Fibroblast of skin of left biceps (primary cell): ENCODE measurements at regions not wholly inside any gene's neighbourhood (a gene's known extent, or its start where the extent isn't known, plus 50 kb on each side); places are given as distances from the start of the nearest gene placed in this dataset.
"Not testable (repeated sequence)": the region's sequence is repeated elsewhere in the genome, so short reads cannot be mapped to it uniquely, and the experiment has no call there.

Source experiments
- DNase-seq, 2 experiments: peaks; one replicate each; pipeline ENCODE4 v3.0.0-alpha.2; 2013; ENCODE audit warnings: low read depth in 2 of 2

- no peak for DNase-seq
Observed at GRCh38 chr3:158026236-158026635, 80.0 kb downstream of the SHOX2 start.

GRCh38 chr3:158019897-158020296, 86.3 kb downstream of the SHOX2 start:
- not testable (repeated sequence) for DNase-seq

- no peak for DNase-seq
Observed at GRCh38 chr3:158018462-158018861, 87.8 kb downstream of the SHOX2 start.

- DNase-seq = no peak
Observed at GRCh38 chr3:158012901-158013300, 93.3 kb downstream of the SHOX2 start.

GRCh38 chr3:158005391-158006100, 100.7 kb downstream of the SHOX2 start:
- no peak for DNase-seq

GRCh38 chr3:157999246-157999645, 107.0 kb downstream of the SHOX2 start:
- DNase-seq = no peak

DNA sequence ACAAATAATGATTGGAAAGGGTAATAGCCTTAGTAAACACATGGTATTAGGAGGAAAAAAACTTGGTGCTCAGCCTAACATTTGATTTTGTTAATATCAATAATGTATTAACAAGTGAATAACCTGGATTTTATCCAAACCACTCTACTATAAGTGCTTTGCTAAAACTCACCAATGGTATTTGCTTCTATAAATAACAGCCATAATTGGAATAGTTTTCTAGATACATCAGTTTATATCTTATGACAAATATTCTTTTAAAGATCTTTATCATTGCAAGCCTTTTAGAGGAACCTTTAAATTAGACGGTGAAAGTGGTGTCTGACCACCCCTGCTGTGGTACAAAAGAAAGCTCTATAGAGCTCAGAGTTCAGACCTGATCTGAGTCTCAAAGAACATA, 123.9 kb downstream of the SHOX2 start:
- DNase-seq = peak in 1 of 2 experiments; percentile 7

GRCh38 chr3:157981819-157982218, 124.4 kb downstream of the SHOX2 start:
- DNase-seq = peak in 1 of 2 experiments; percentile 2

GRCh38 chr3:157979022-157979421, 127.2 kb downstream of the SHOX2 start:
- no peak for DNase-seq

GRCh38 chr3:157961665-157962064, 144.6 kb downstream of the SHOX2 start:
- DNase-seq = no peak

DNA sequence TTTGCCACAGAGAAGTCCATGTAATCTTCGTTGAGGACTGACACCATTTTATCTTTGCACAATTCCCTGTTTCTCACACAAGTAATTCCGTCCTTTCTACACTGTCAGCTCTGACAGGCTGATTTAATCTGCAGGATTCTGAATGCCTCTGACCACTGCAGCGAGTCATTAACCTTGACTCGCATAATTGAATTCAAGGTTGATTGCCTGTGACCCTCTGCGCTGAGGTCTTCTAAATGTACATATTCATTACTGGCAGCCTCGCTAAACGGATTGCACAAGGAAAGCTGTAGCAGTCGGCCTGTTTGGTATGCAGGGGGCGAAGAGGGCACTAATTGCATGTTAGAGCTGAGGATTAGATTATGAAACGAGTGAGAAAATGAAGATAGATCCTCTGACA, 147.8 kb downstream of the SHOX2 start:
- no peak for DNase-seq

DNA sequence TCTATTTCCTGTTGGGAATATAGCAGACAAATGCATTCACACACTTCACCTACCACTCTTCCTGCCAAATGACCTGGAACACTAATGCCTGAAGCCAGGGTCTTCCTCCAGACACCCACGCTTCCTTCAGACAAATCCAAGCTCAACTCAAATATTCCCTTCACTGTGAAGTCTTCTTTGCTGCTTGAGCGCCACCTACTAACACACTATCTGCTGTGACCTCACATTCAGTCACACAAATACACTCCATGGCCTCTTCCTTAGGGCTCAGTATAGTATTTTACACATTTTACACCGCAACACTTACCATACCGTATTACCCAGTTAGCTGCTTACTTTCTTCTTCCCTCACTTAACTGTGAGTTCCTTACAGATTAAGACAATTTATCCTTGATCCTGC, 149.4 kb downstream of the SHOX2 start:
- DNase-seq = no peak

- no peak for DNase-seq
Observed at GRCh38 chr3:157956176-157956575, 150.0 kb downstream of the SHOX2 start.

DNA sequence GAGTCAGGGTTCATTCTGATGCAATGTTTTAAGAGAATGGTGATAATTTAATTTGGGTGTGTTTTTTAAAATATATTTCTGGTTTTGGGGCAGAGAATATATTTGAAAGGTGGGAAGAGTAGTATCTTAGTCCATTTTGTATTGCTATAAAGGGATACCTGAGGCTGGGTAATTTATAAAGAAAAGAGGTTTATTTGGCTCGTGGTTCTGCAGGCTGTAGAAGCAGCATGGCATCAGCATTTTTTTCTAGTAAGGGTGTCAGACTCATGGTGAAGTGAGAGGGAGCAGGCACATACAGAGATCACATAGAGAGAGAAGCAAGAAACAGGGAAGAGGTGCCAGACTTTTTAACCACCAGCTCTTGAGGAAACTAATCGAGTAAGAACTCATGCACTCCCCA, 152.7 kb downstream of the SHOX2 start:
- no peak for DNase-seq

DNA sequence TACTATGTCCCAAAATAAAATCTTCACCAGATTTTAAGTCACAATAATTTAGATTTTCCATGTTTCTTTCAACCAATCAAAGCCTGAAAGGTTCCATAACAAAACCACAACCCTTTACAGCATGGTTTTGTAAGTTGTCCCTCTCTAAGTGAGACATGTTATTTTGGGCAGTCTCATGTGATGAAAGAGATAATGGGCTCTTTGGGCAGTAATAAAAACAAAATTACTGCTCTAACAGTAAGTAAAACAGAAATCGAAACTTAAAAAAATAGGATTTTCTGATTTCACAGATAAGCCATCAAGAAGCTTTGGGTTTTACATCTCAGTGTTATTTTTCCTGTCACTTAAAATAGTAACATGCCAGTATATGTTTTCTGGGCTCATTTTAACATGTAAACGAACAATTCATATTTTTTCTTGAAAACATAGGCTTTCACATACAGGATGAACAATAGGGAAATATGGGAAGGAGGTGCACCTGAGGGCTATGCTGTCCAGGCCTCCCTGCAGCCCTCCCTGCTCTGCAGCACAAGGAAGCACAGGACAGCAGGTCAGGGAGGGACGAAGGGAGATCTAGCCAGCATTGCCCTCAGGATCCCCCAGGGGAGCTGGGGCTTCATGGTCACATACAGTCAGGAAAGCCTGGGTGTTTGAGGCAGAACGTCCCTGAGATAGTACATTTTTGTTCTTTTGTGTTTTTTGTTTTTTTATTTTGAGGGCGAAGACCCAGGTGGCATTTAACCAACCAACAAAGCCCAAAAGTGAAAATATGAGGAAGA, 157.4 kb downstream of the SHOX2 start:
- no peak for DNase-seq

GRCh38 chr3:157939166-157939565, 167.1 kb downstream of the SHOX2 start:
- DNase-seq = no peak

GRCh38 chr3:157938154-157938779, 168.0 kb downstream of the SHOX2 start:
- peak; percentile 58 to 62 for DNase-seq

- DNase-seq = no peak
Observed at GRCh38 chr3:157931517-157931916, 174.7 kb downstream of the SHOX2 start.

GRCh38 chr3:157930000-157930780, 176.0 kb downstream of the SHOX2 start:
- DNase-seq = no peak

GRCh38 chr3:157926822-157927221, 179.4 kb downstream of the SHOX2 start:
- no peak for DNase-seq

GRCh38 chr3:157922614-157923013, 183.6 kb downstream of the SHOX2 start:
- DNase-seq = no peak

- DNase-seq = no peak
Observed at GRCh38 chr3:157921811-157922210, 184.4 kb downstream of the SHOX2 start.
